Activated CD8-positive, alpha-beta T cell treated with anti-CD3 and anti-CD28 coated beads, Interleukin-2, amount 10 ng/mL, durations not matched to agents 7 days and 5 days (primary cell): ENCODE measurements at regions not wholly inside any gene's neighbourhood (a gene's known extent, or its start where the extent isn't known, plus 50 kb on each side); places are given as distances from the start of the nearest gene placed in this dataset.

ENCODE experiments used
- ATAC-seq: fragments of 150-1000 bp; cut with Tn5 transposase; one replicate; pipeline ENCODE4 v1.10.0; 2021; ENCODE audit warnings: moderate library complexity
- CTCF ChIA-PET: fragments of 350-600 bp; sonication (Branson Sonifier 250); formaldehyde crosslinking; loops from one replicate; lab custom pipeline; 2021; ENCODE audit warnings: antibody characterized with exemption; lab: Charles Lee
- POLR2A ChIA-PET: fragments of 350-600 bp; sonication (Branson Sonifier 250); formaldehyde crosslinking; loops from one replicate; lab custom pipeline; 2021; ENCODE audit warnings: antibody characterized with exemption; lab: Charles Lee
- DNase-seq: peaks from one replicate; pipeline ENCODE4 v3.0.0-alpha.2; 2020
- H3K27ac Mint-ChIP-seq: one replicate; pipeline ENCODE4 v1.8.0; 2021; ENCODE audit warnings: mild to moderate bottlenecking, mixed read lengths
- H3K27me3 Mint-ChIP-seq: one replicate; pipeline ENCODE4 v1.8.0; 2021; ENCODE audit warnings: low read depth, mixed read lengths
- H3K36me3 Mint-ChIP-seq: one replicate; pipeline ENCODE4 v1.8.0; 2021; ENCODE audit warnings: low read depth, mixed read lengths
- H3K4me1 Mint-ChIP-seq: one replicate; pipeline ENCODE4 v1.8.0; 2021; ENCODE audit warnings: low read depth, mixed read lengths
- H3K4me3 Mint-ChIP-seq: one replicate; pipeline ENCODE4 v1.8.0; 2021; ENCODE audit warnings: mild to moderate bottlenecking, mixed read lengths
- H3K9me3 Mint-ChIP-seq: one replicate; pipeline ENCODE4 v1.8.0; 2022; ENCODE audit warnings: mixed read lengths; ENCODE audit not compliant: insufficient read depth

GRCh38 chr2:207216457-207216856, 50.7 kb upstream of the KLF7 start:
- no peak overlapping the region for H3K27ac Mint-ChIP-seq
- H3K36me3 Mint-ChIP-seq: no peaks in the 10 kb centered on the region
- ChIA-PET CTCF (no interaction called here), POLR2A (no interaction called here)
- DNase-seq (no peak), ATAC-seq (no peak)
- H3K27me3 Mint-ChIP-seq: peaks cover 14% of the 10 kb centered on the region
- no peaks in the 10 kb centered on the region for H3K4me1 Mint-ChIP-seq
- H3K9me3 Mint-ChIP-seq: peaks cover 5% of the 10 kb centered on the region
- no peak overlapping the region for H3K4me3 Mint-ChIP-seq

GRCh38 chr2:207217442-207217841, 51.7 kb upstream of the KLF7 start:
- DNase-seq (no peak), ATAC-seq (no peak)
- Mint-ChIP-seq H3K27me3 (peaks cover 14% of the 10 kb centered on the region), H3K36me3 (no peaks in the 10 kb centered on the region), H3K4me3 (no peak overlapping the region), H3K27ac (no peak overlapping the region), H3K4me1 (no peaks in the 10 kb centered on the region), H3K9me3 (no peaks in the 10 kb centered on the region)
- CTCF ChIA-PET: no interaction called here
- POLR2A ChIA-PET: no interaction called here

GRCh38 chr2:207219081-207219630, 53.4 kb upstream of the KLF7 start:
- no peak for ATAC-seq
- H3K4me1 Mint-ChIP-seq: peaks cover 7% of the 10 kb centered on the region
- H3K27ac Mint-ChIP-seq: no peak overlapping the region
- no peaks in the 10 kb centered on the region for H3K9me3 Mint-ChIP-seq
- POLR2A ChIA-PET: no interaction called here
- peaks cover 14% of the 10 kb centered on the region for H3K27me3 Mint-ChIP-seq
- DNase-seq: no peak
- H3K36me3 Mint-ChIP-seq: no peaks in the 10 kb centered on the region
- CTCF ChIA-PET: no interaction called here
- no peak overlapping the region for H3K4me3 Mint-ChIP-seq

- no peaks in the 10 kb centered on the region for H3K9me3 Mint-ChIP-seq
- peaks cover 11% of the 10 kb centered on the region for H3K4me1 Mint-ChIP-seq
- POLR2A ChIA-PET: no interaction called here
- CTCF ChIA-PET: interaction anchor here (0.8 to 1.1 kb wide), 2 partner anchors 9 to 43 kb away, joined by 3 to 4 read pairs; no protein-coding TSS in a partner anchor
- no peak for DNase-seq
- no peak for ATAC-seq
- no peak overlapping the region for H3K27ac Mint-ChIP-seq
- H3K36me3 Mint-ChIP-seq: no peaks in the 10 kb centered on the region
- H3K4me3 Mint-ChIP-seq: no peak overlapping the region
- peaks cover 14% of the 10 kb centered on the region for H3K27me3 Mint-ChIP-seq
Observed at GRCh38 chr2:207219676-207220501, 54.1 kb upstream of the KLF7 start.

- no peak for DNase-seq
- Mint-ChIP-seq H3K27ac (no peak overlapping the region), H3K4me3 (no peak overlapping the region), H3K9me3 (no peaks in the 10 kb centered on the region), H3K4me1 (peaks cover 29% of the 10 kb centered on the region), H3K36me3 (no peaks in the 10 kb centered on the region), H3K27me3 (peaks cover 7% of the 10 kb centered on the region)
- ATAC-seq: no peak
- ChIA-PET CTCF (interaction anchor here (1.3 kb wide), 1 partner anchor 252 kb away, joined by 4 read pairs; no protein-coding TSS in a partner anchor), POLR2A (interaction anchor here (1.0 kb wide), 1 partner anchor 54 kb away, joined by 3 read pairs; no protein-coding TSS in a partner anchor)
Observed at GRCh38 chr2:207221731-207222130, 56.0 kb upstream of the KLF7 start.

GRCh38 chr2:207223051-207223450, 57.3 kb upstream of the KLF7 start:
- ChIA-PET POLR2A (interaction anchor here (1.1 kb wide), 1 partner anchor 57 kb away, joined by 5 read pairs; the partner anchor contains the start of gene KLF7), CTCF (interaction anchor here (0.8 to 1.4 kb wide), 2 partner anchors 20 to 422 kb away, joined by 3 read pairs; no protein-coding TSS in a partner anchor)
- H3K4me1 Mint-ChIP-seq: peaks cover 31% of the 10 kb centered on the region
- no peak overlapping the region for H3K27ac Mint-ChIP-seq
- ATAC-seq (no peak), DNase-seq (no peak)
- no peaks in the 10 kb centered on the region for H3K9me3 Mint-ChIP-seq
- no peak overlapping the region for H3K4me3 Mint-ChIP-seq
- peaks cover 5% of the 10 kb centered on the region for H3K27me3 Mint-ChIP-seq
- H3K36me3 Mint-ChIP-seq: no peaks in the 10 kb centered on the region

- H3K9me3 Mint-ChIP-seq: no peaks in the 10 kb centered on the region
- CTCF ChIA-PET: interaction anchor here (1.8 kb wide), 1 partner anchor 82 kb away, joined by 5 read pairs; no protein-coding TSS in a partner anchor
- POLR2A ChIA-PET: interaction anchor here (1.0 kb wide), 1 partner anchor 58 kb away, joined by 5 read pairs; the partner anchor contains the start of gene KLF7
- no peak overlapping the region for H3K4me3 Mint-ChIP-seq
- peaks cover 31% of the 10 kb centered on the region for H3K4me1 Mint-ChIP-seq
- H3K36me3 Mint-ChIP-seq: no peaks in the 10 kb centered on the region
- no peak overlapping the region for H3K27ac Mint-ChIP-seq
- DNase-seq (no peak), ATAC-seq (no peak)
- peaks cover 5% of the 10 kb centered on the region for H3K27me3 Mint-ChIP-seq
Observed at GRCh38 chr2:207224381-207224780, 58.6 kb upstream of the KLF7 start.

- CTCF ChIA-PET: interaction anchor here (1.8 kb wide), 1 partner anchor 82 kb away, joined by 5 read pairs; no protein-coding TSS in a partner anchor
- H3K36me3 Mint-ChIP-seq: no peaks in the 10 kb centered on the region
- H3K27me3 Mint-ChIP-seq: peaks cover 5% of the 10 kb centered on the region
- POLR2A ChIA-PET: interaction anchor here (1.0 kb wide), 1 partner anchor 59 kb away, joined by 5 read pairs; the partner anchor contains the start of gene KLF7
- H3K27ac Mint-ChIP-seq: no peak overlapping the region
- ATAC-seq (no peak), DNase-seq (no peak)
- H3K9me3 Mint-ChIP-seq: no peaks in the 10 kb centered on the region
- peaks cover 31% of the 10 kb centered on the region for H3K4me1 Mint-ChIP-seq
- no peak overlapping the region for H3K4me3 Mint-ChIP-seq
Observed at GRCh38 chr2:207224791-207225482, 59.2 kb upstream of the KLF7 start.

- no peak for ATAC-seq
- CTCF ChIA-PET: interaction anchor here (0.8 to 1.8 kb wide), 2 partner anchors 14 to 83 kb away, joined by 5 read pairs; no protein-coding TSS in a partner anchor
- H3K27ac Mint-ChIP-seq: no peak overlapping the region
Observed at GRCh38 chr2:207225773-207226172, 60.0 kb upstream of the KLF7 start.

GRCh38 chr2:207226243-207226642, 60.5 kb upstream of the KLF7 start:
- ChIA-PET CTCF (interaction anchor here (0.8 to 1.8 kb wide), 2 partner anchors 14 to 83 kb away, joined by 5 read pairs; no protein-coding TSS in a partner anchor), POLR2A (interaction anchor here (0.7 kb wide), 1 partner anchor 60 kb away, joined by 5 read pairs; the partner anchor contains the start of gene KLF7)
- DNase-seq: no peak
- ATAC-seq: no peak
- Mint-ChIP-seq H3K36me3 (no peaks in the 10 kb centered on the region), H3K27ac (no peak overlapping the region), H3K27me3 (no peaks in the 10 kb centered on the region), H3K4me3 (no peak overlapping the region), H3K9me3 (no peaks in the 10 kb centered on the region), H3K4me1 (peaks cover 40% of the 10 kb centered on the region)

More at GRCh38 chr2:207225773-207226172, 60.0 kb upstream of the KLF7 start:
- H3K9me3 Mint-ChIP-seq: no peaks in the 10 kb centered on the region
- POLR2A ChIA-PET: interaction anchor here (0.7 kb wide), 1 partner anchor 60 kb away, joined by 5 read pairs; the partner anchor contains the start of gene KLF7
- peaks cover 36% of the 10 kb centered on the region for H3K4me1 Mint-ChIP-seq
- peaks cover 3% of the 10 kb centered on the region for H3K27me3 Mint-ChIP-seq
- H3K36me3 Mint-ChIP-seq: no peaks in the 10 kb centered on the region
- H3K4me3 Mint-ChIP-seq: no peak overlapping the region
- no peak for DNase-seq

- no peak overlapping the region for H3K27ac Mint-ChIP-seq
- ChIA-PET CTCF (no interaction called here), POLR2A (interaction anchor here (1.2 kb wide), 1 partner anchor 13 kb away, joined by 3 read pairs; no protein-coding TSS in a partner anchor)
- H3K27me3 Mint-ChIP-seq: no peaks in the 10 kb centered on the region
- H3K9me3 Mint-ChIP-seq: no peaks in the 10 kb centered on the region
- H3K36me3 Mint-ChIP-seq: no peaks in the 10 kb centered on the region
- H3K4me1 Mint-ChIP-seq: peaks cover 45% of the 10 kb centered on the region
- ATAC-seq (no peak), DNase-seq (no peak)
- H3K4me3 Mint-ChIP-seq: no peak overlapping the region
Observed at GRCh38 chr2:207226671-207227061, 60.9 kb upstream of the KLF7 start.
